ENCODE measurements at regions not wholly inside any gene's neighbourhood (a gene's known extent, or its start where the extent isn't known, plus 50 kb on each side); places are given as distances from the start of the nearest gene placed in this dataset.

- TF ChIP-seq CTCF (IDR thresholded peaks at IDR 0.05; ENCODE audit: low read depth, low read length), result no peak
- DNase-seq (ENCODE audit: extremely low read depth, low read depth), result no peak
Measured at GRCh38 chr18:78833833-78834232, 145.8 kb upstream of the SALL3 start.

- no peak for TF ChIP-seq CTCF (IDR thresholded peaks at IDR 0.05; ENCODE audit: low read depth, low read length)
- DNase-seq (ENCODE audit: extremely low read depth, low read depth), result no peak
Measured at GRCh38 chr18:78836838-78837237, 142.8 kb upstream of the SALL3 start.

- DNase-seq (ENCODE audit: extremely low read depth, low read depth), result no peak
- no peak for TF ChIP-seq CTCF (IDR thresholded peaks at IDR 0.05; ENCODE audit: low read depth, low read length)
Measured at GRCh38 chr18:78837754-78838153, 141.9 kb upstream of the SALL3 start.

GRCh38 chr18:78838183-78838582 is 141.4 kb upstream of the SALL3 start:
- no peak for TF ChIP-seq CTCF (IDR thresholded peaks at IDR 0.05; ENCODE audit: low read depth, low read length)
- DNase-seq (ENCODE audit: extremely low read depth, low read depth), result no peak

GRCh38 chr18:78849046-78849445 is 130.6 kb upstream of the SALL3 start:
- TF ChIP-seq CTCF (IDR thresholded peaks at IDR 0.05; ENCODE audit: low read depth, low read length), result no peak

GRCh38 chr18:78849458-78849857 is 130.2 kb upstream of the SALL3 start:
- no peak for TF ChIP-seq CTCF (IDR thresholded peaks at IDR 0.05; ENCODE audit: low read depth, low read length)
- no peak for DNase-seq (ENCODE audit: extremely low read depth, low read depth)

More at GRCh38 chr18:78849046-78849445, 130.6 kb upstream of the SALL3 start:
- DNase-seq (ENCODE audit: extremely low read depth, low read depth), result no peak

GRCh38 chr18:78853341-78853740 is 126.3 kb upstream of the SALL3 start:
- no peak for TF ChIP-seq CTCF (IDR thresholded peaks at IDR 0.05; ENCODE audit: low read depth, low read length)
- no peak for DNase-seq (ENCODE audit: extremely low read depth, low read depth)

Measured in AG09319 (cell line).